H1 (cell line): ENCODE measurements at regions not wholly inside any gene's neighbourhood (a gene's known extent, or its start where the extent isn't known, plus 50 kb on each side); places are given as distances from the start of the nearest gene placed in this dataset.

ENCODE experiments used
- CTCF ChIA-PET: fragments of 300-600 bp; sonication (Branson Sonifier 250); formaldehyde crosslinking; loops from one replicate; lab custom pipeline; 2021; ENCODE audit not compliant: partially characterized antibody; lab: Charles Lee
- POLR2A ChIA-PET: fragments of 300-600 bp; sonication (Branson Sonifier 250); formaldehyde crosslinking; loops from one replicate; lab custom pipeline; 2021; ENCODE audit warnings: inconsistent platforms; ENCODE audit not compliant: partially characterized antibody; lab: Charles Lee
- DNase-seq, 2 experiments: peaks; one replicate each; pipeline versions ENCODE4 v3.0.0 to v3.0.0-alpha.2; 2010 to 2022; ENCODE audit warnings: low spot score in 2 of 2, low read depth in 1 of 2, mixed read lengths in 1 of 2
- FAIRE-seq: peaks from 2 replicates; lab custom pipeline; 2011; peaks lifted over from hg19 to GRCh38; lab: Jason Lieb, UNC
- H2AFZ ChIP-seq: 2 replicates; pipeline ENCODE4 v1.8.1; 2012; ENCODE audit warnings: low read length, inconsistent platforms
- H2AK5ac ChIP-seq: 2 replicates; pipeline ENCODE4 v1.6.1; 2013; ENCODE audit warnings: low read depth, low read length
- H2BK120ac ChIP-seq: replicated peaks from 2 replicates; pipeline ENCODE3; 2013; ENCODE audit warnings: low read depth, low read length, inconsistent platforms
- H2BK12ac ChIP-seq: 2 replicates; pipeline ENCODE4 v1.6.1; 2013; ENCODE audit warnings: low read depth, low read length
- H2BK15ac ChIP-seq: 2 replicates; pipeline ENCODE4 v1.6.1; 2013; ENCODE audit warnings: low read length
- H2BK20ac ChIP-seq: 2 replicates; pipeline ENCODE4 v1.6.1; 2013; ENCODE audit warnings: low read length
- H2BK5ac ChIP-seq: 2 replicates; pipeline ENCODE4 v1.6.1; 2013; ENCODE audit warnings: low read depth, low read length
- H3K14ac ChIP-seq: 2 replicates; pipeline ENCODE4 v1.6.1; 2013; ENCODE audit warnings: inconsistent platforms; ENCODE audit not compliant: insufficient read length
- H3K18ac ChIP-seq: 2 replicates; pipeline ENCODE4 v1.6.1; 2013; ENCODE audit warnings: low read length; ENCODE audit errors: extremely low read depth
- H3K23ac ChIP-seq: 2 replicates; pipeline ENCODE4 v1.6.1; 2013; ENCODE audit warnings: inconsistent platforms; ENCODE audit not compliant: insufficient read length
- H3K23me2 ChIP-seq: 2 replicates; pipeline ENCODE4 v1.6.1; 2013; ENCODE audit warnings: low read depth, low read length
- H3K27ac ChIP-seq: 2 replicates; pipeline ENCODE4 v1.6.1; 2011; ENCODE audit warnings: low read depth, low read length, inconsistent platforms
- H3K27me3 ChIP-seq, 4 experiments: replicated peaks in 1 of 4; 1 replicate in 1 of 4; 2 replicates in 3 of 4; pipeline versions ENCODE4 v1.6.1 to v1.8.1; 2011 to 2013; ENCODE audit warnings: low read length in 3 of 4, mild to moderate bottlenecking in 3 of 4, inconsistent platforms in 2 of 4, mixed read lengths in 2 of 4, moderate library complexity in 1 of 4; ENCODE audit not compliant: control insufficient read depth in 3 of 4, insufficient read depth in 3 of 4; ENCODE audit errors: extremely low read depth in 1 of 4
- H3K36me3 ChIP-seq, 4 experiments: 2 replicates each; pipeline versions ENCODE4 v1.6.1 to v1.8.1; 2011 to 2013; ENCODE audit warnings: mild to moderate bottlenecking in 4 of 4, low read length in 3 of 4, moderate library complexity in 2 of 4, control low read depth in 1 of 4, inconsistent platforms in 1 of 4; ENCODE audit not compliant: insufficient read depth in 4 of 4, control insufficient read depth in 2 of 4
- H3K4ac ChIP-seq: replicated peaks from 2 replicates; pipeline ENCODE3; 2013; ENCODE audit warnings: low read length, low read depth, mixed read lengths, inconsistent platforms; ENCODE audit not compliant: insufficient read length
- H3K4me1 ChIP-seq, 4 experiments: replicated peaks in 1 of 4; 1 replicate in 1 of 4; 2 replicates in 3 of 4; pipeline versions ENCODE4 v1.6.1 to v1.8.1; 2011 to 2013; ENCODE audit warnings: low read length in 3 of 4, inconsistent platforms in 2 of 4, mixed read lengths in 1 of 4; ENCODE audit not compliant: insufficient read depth in 4 of 4, control insufficient read depth in 3 of 4
- H3K4me2 ChIP-seq, 2 experiments: 2 replicates each; pipeline versions ENCODE4 v1.6.1 to v1.8.1; 2011 to 2013; ENCODE audit warnings: low read depth in 2 of 2, low read length in 2 of 2, control low read depth in 1 of 2, inconsistent platforms in 1 of 2, mild to moderate bottlenecking in 1 of 2; ENCODE audit not compliant: insufficient read depth in 1 of 2
- H3K4me3 ChIP-seq, 4 experiments: fragments of 200-600, 300-600 bp in 1 of 4; sonication (generic), shearing (Covaris generic), sonication (Bioruptor Twin) in 1 of 4; 2 replicates each; pipeline versions ENCODE4 v1.5.1 to v1.8.1; 2011 to 2016; ENCODE audit warnings: low read length in 4 of 4, low read depth in 3 of 4, control low read depth in 2 of 4, inconsistent platforms in 2 of 4, mild to moderate bottlenecking in 2 of 4, mixed read lengths in 1 of 4, moderate library complexity in 1 of 4; ENCODE audit not compliant: insufficient read depth in 2 of 4; ENCODE audit errors: extremely low read depth in 1 of 4
- H3K56ac ChIP-seq: replicated peaks from 2 replicates; pipeline ENCODE3; 2013; ENCODE audit warnings: low read depth, mild to moderate bottlenecking, mixed read lengths, low read length, inconsistent platforms; ENCODE audit not compliant: insufficient read length
- H3K79me1 ChIP-seq: 2 replicates; pipeline ENCODE4 v1.6.1; 2013; ENCODE audit warnings: low read depth, low read length, control low read depth
- H3K79me2 ChIP-seq, 2 experiments: 2 replicates each; pipeline versions ENCODE4 v1.6.1 to v1.8.1; 2012 to 2013; ENCODE audit warnings: low read length in 2 of 2, mild to moderate bottlenecking in 2 of 2, inconsistent platforms in 1 of 2; ENCODE audit not compliant: insufficient read depth in 2 of 2, control insufficient read depth in 1 of 2
- H3K9ac ChIP-seq, 4 experiments: replicated peaks in 1 of 4; 1 replicate in 1 of 4; 2 replicates in 3 of 4; pipeline versions ENCODE4 v1.6.1 to v1.8.1; 2011 to 2013; ENCODE audit warnings: low read depth in 3 of 4, low read length in 3 of 4, control low read depth in 2 of 4, mild to moderate bottlenecking in 2 of 4, moderate library complexity in 2 of 4, inconsistent platforms in 1 of 4; ENCODE audit errors: extremely low read depth in 1 of 4
- H3K9me3 ChIP-seq, 2 experiments: 2 replicates each; pipeline versions ENCODE4 v1.6.1 to v1.8.1; 2012 to 2013; ENCODE audit warnings: mild to moderate bottlenecking in 2 of 2, moderate library complexity in 2 of 2, control low read depth in 1 of 2, inconsistent platforms in 1 of 2, low read depth in 1 of 2, low read length in 1 of 2, mixed read lengths in 1 of 2; ENCODE audit not compliant: insufficient read depth in 2 of 2
- H4K20me1 ChIP-seq, 2 experiments: replicated peaks in 1 of 2; 2 replicates each; pipeline versions ENCODE3 to v1.8.1; 2011 to 2013; ENCODE audit warnings: inconsistent platforms in 2 of 2, low read length in 2 of 2, mild to moderate bottlenecking in 1 of 2; ENCODE audit not compliant: insufficient read depth in 2 of 2, control insufficient read depth in 1 of 2
- H4K5ac ChIP-seq: 2 replicates; pipeline ENCODE4 v1.6.1; 2013; ENCODE audit warnings: low read length, low read depth, mixed read lengths, inconsistent platforms; ENCODE audit not compliant: insufficient read length
- H4K8ac ChIP-seq: 2 replicates; pipeline ENCODE4 v1.8.0; 2013; ENCODE audit warnings: mild to moderate bottlenecking, moderate library complexity, low read length, inconsistent platforms; ENCODE audit not compliant: insufficient read depth; ENCODE audit errors: extremely low read depth
- H4K91ac ChIP-seq: replicated peaks from 2 replicates; pipeline ENCODE3; 2013; ENCODE audit warnings: low read length, mixed read lengths, inconsistent platforms; ENCODE audit not compliant: insufficient read length
- EP300 ChIP-seq, 2 experiments: IDR thresholded peaks; 1 replicate in 1 of 2; 2 replicates in 1 of 2; pipeline ENCODE4 v1.6.1; 2011 to 2012; ENCODE audit warnings: low read depth in 2 of 2, low read length in 2 of 2, mild to moderate bottlenecking in 2 of 2, borderline replicate concordance in 1 of 2, inconsistent platforms in 1 of 2, moderate library complexity in 1 of 2
- HDAC2 ChIP-seq, 2 experiments: fragments of 300-600 bp in 1 of 2; sonication (generic) in 1 of 2; IDR thresholded peaks; 2 replicates each; pipeline ENCODE4 v1.6.1; 2011 to 2012; ENCODE audit warnings: low read depth in 2 of 2, low read length in 2 of 2, mild to moderate bottlenecking in 2 of 2, moderate library complexity in 2 of 2, borderline replicate concordance in 1 of 2, inconsistent platforms in 1 of 2
- JUN ChIP-seq: IDR thresholded peaks from 2 replicates; pipeline ENCODE4 v1.6.1; 2011; ENCODE audit warnings: low read depth, mild to moderate bottlenecking, improper control_type of control experiment, low read length
- NRF1 ChIP-seq: IDR thresholded peaks from 2 replicates; pipeline ENCODE4 v1.6.1; 2011; ENCODE audit warnings: mild to moderate bottlenecking, low read depth, low read length, improper control_type of control experiment
- POLR2AphosphoS5 ChIP-seq: IDR thresholded peaks from 2 replicates; pipeline ENCODE4 v1.6.1; 2011; ENCODE audit warnings: low read depth, low read length
- RBBP5 ChIP-seq: IDR thresholded peaks from 2 replicates; pipeline ENCODE4 v1.7.1; 2012; ENCODE audit warnings: low read depth, mild to moderate bottlenecking, inconsistent platforms, low read length, moderate library complexity, borderline replicate concordance
- RFX5 ChIP-seq: IDR thresholded peaks from 2 replicates; pipeline ENCODE4 v1.6.1; 2011; ENCODE audit warnings: low read depth, low read length, improper control_type of control experiment, borderline replicate concordance
- SAP30 ChIP-seq: fragments of 300-600 bp; sonication (generic); IDR thresholded peaks from 2 replicates; pipeline ENCODE4 v1.7.1; 2012; ENCODE audit warnings: low read length, moderate library complexity, mild to moderate bottlenecking, inconsistent platforms; ENCODE audit not compliant: insufficient read depth, insufficient replicate concordance
- SIRT6 ChIP-seq: IDR thresholded peaks from one replicate; pipeline ENCODE4 v1.7.1; 2012; ENCODE audit warnings: low read length, inconsistent platforms
- SIX5 ChIP-seq: IDR thresholded peaks from 2 replicates; pipeline ENCODE4 v1.6.1; 2011; ENCODE audit warnings: mild to moderate bottlenecking, low read depth, low read length
- SP1 ChIP-seq: IDR thresholded peaks from 2 replicates; pipeline ENCODE4 v1.6.1; 2011; ENCODE audit warnings: low read depth, low read length
- SP4 ChIP-seq: IDR thresholded peaks from 2 replicates; pipeline ENCODE4 v1.6.1; 2012; ENCODE audit warnings: low read length, inconsistent platforms
- whole genome bisulfite sequencing, 2 experiments: shearing (Covaris generic) in 1 of 2; methylation state at CpG; one replicate each; pipeline versions ENCODE4 v1.1.6 to v1.1.7; 2013 to 2015; ENCODE audit warnings: low lambda C conversion rate in 2 of 2, mixed read lengths in 2 of 2, inconsistent platforms in 1 of 2, low coverage in 1 of 2, missing lambda C conversion rate in 1 of 2; ENCODE audit not compliant: insufficient replicate concordance in 2 of 2, insufficient coverage in 1 of 2, insufficient read length in 1 of 2; ENCODE audit errors: extremely low coverage in 1 of 2, missing lambda C conversion rate in 1 of 2; 5-methylcytosine and 5-hydroxymethylcytosine counted together
- TF ChIP-seq, protein P1 (sequence below): IDR thresholded peaks from 2 replicates; pipeline ENCODE4 v1.6.1; 2012; ENCODE audit warnings: inconsistent platforms

DNA sequence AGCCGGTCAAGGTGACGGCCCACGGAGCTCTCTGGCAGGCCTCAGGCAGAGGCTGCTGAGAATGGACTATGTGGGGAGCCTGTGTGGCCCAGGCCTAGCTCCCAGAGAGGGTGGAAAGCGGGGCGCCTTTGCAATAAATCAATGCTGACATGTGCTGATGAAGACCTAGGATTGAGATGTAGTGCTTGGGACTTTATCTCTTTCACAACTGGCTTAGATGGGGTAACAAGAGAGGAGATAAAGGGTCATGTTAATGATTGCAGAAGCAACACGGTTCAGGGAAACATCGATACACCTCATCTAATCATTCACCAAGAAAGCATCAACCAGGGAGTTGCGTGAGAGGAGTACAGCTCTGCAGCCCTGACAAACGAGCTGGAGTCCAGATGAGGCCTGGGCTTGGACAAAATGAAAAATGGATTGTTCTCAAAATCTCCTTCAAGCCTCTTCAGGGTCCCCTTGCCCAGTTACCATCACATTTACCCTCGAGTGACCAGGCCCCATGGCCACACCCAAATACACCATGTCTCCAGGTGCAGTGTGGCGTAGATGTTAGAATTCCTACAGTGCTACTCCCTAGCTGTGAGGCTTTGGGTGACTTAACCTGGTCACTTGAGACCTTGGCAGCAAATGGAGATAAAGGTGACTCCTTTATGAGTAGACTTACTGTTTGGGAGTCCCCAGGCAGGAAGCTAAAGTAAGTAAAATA lies 146.4 kb upstream of the LIPC start:
- no peak overlapping the region for H2BK120ac ChIP-seq
- POLR2A ChIA-PET: no interaction called here
- H3K4me2 ChIP-seq: no peak overlapping the region
- no peak overlapping the region for H3K18ac ChIP-seq
- no peak overlapping the region for H2BK15ac ChIP-seq
- no peaks in the 10 kb centered on the region for H3K9me3 ChIP-seq
- no peak overlapping the region for H3K4me3 ChIP-seq
- H3K14ac ChIP-seq: no peak overlapping the region
- no peaks in the 10 kb centered on the region for H4K20me1 ChIP-seq
- no peak overlapping the region for H3K9ac ChIP-seq
- peaks cover 0 to 2% (median 1%) of the 10 kb centered on the region in 4 experiments; a peak in 3 of 7 replicates for H3K4me1 ChIP-seq
- H3K36me3 ChIP-seq: no peaks in the 10 kb centered on the region
- H3K4ac ChIP-seq: no peak overlapping the region
- no peak overlapping the region for H4K8ac ChIP-seq
- CTCF ChIA-PET: interaction anchor here (0.7 to 1.2 kb wide), 3 partner anchors 57 to 384 kb away, joined by 3 read pairs; no protein-coding TSS in a partner anchor
- H3K27ac ChIP-seq: no peak overlapping the region
- H3K23me2 ChIP-seq: no peaks in the 10 kb centered on the region
- DNase-seq (no peak), FAIRE-seq (no peak)
- no peaks in the 10 kb centered on the region for H3K79me2 ChIP-seq
- no peak overlapping the region for H2AK5ac ChIP-seq
- H2AFZ ChIP-seq: 0 out of 2 replicates have a peak overlapping the region, but pooled peaks have one; percentile 13
- H2BK5ac ChIP-seq: no peak overlapping the region
- H4K91ac ChIP-seq: no peak overlapping the region
- H3K56ac ChIP-seq: no peak overlapping the region
- no peak overlapping the region for H2BK20ac ChIP-seq
- no peak overlapping the region for H4K5ac ChIP-seq
- H2BK12ac ChIP-seq: no peak overlapping the region
- no peak overlapping the region for H3K23ac ChIP-seq
- H3K79me1 ChIP-seq: no peaks in the 10 kb centered on the region
- no peaks in the 10 kb centered on the region for H3K27me3 ChIP-seq
- 78% methylated on average over 11 of the region's 11 CpGs; no CpG with 5 or more reads in 1 of the 2 experiments for WGBS, 2 experiments
- TF ChIP-seq POLR2AphosphoS5 (no peak), RBBP5 (no peak), SIX5 (no peak), SP4 (no peak), JUN (no peak), SP1 (no peak), NRF1 (no peak), SIRT6 (no peak), SAP30 (no peak), EP300 (IDR thresholded peaks at IDR 0.05; ENCODE audit: borderline replicate concordance in 1 of 2, low read depth in 2 of 2, low read length in 2 of 2) (no peak), RFX5 (no peak), HDAC2 (IDR thresholded peaks at IDR 0.05; ENCODE audit: borderline replicate concordance in 1 of 2, low read depth in 2 of 2, low read length in 2 of 2) (no peak)
- TF ChIP-seq, protein P1, sequence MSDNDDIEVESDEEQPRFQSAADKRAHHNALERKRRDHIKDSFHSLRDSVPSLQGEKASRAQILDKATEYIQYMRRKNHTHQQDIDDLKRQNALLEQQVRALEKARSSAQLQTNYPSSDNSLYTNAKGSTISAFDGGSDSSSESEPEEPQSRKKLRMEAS: no peak
